Panc1 (cell line): ENCODE measurements at regions not wholly inside any gene's neighbourhood (a gene's known extent, or its start where the extent isn't known, plus 50 kb on each side); places are given as distances from the start of the nearest gene placed in this dataset.

ENCODE experiments used
- CTCF ChIP-seq: fragments of 450-650 bp; IDR thresholded peaks from 2 replicates; pipeline ENCODE4 v1.5.1; 2017; ENCODE audit warnings: mild to moderate bottlenecking
- REST ChIP-seq, 2 experiments: IDR thresholded peaks; 2 replicates each; pipeline ENCODE4 v1.6.1; 2011 to 2012; ENCODE audit warnings: low read depth in 2 of 2, control low read depth in 1 of 2, low read length in 1 of 2, mild to moderate bottlenecking in 1 of 2, moderate library complexity in 1 of 2; ENCODE audit not compliant: insufficient read depth in 1 of 2

GRCh38 chr5:124260921-124261515, 485.4 kb downstream of the ZNF608 start:
- TF ChIP-seq REST (IDR thresholded peaks at IDR 0.05; ENCODE audit: insufficient read depth in 1 of 2, low read depth in 2 of 2, low read length in 1 of 2) (no peak), CTCF (no peak)
